HL-60 (cell line): ENCODE measurements at regions not wholly inside any gene's neighbourhood (a gene's known extent, or its start where the extent isn't known, plus 50 kb on each side); places are given as distances from the start of the nearest gene placed in this dataset.

ENCODE experiments used
- DNase-seq, 2 experiments: peaks; one replicate each; pipeline ENCODE4 v3.0.0-alpha.2; 2010 to 2020; ENCODE audit warnings: low read depth in 1 of 2, low spot score in 1 of 2
- H3K27ac ChIP-seq: fragments of 250-450 bp; sonication (Bioruptor Pico); replicated peaks from 2 replicates; pipeline ENCODE4 v1.5.1; 2020; ENCODE audit warnings: mild to moderate bottlenecking, moderate library complexity
- H3K27me3 ChIP-seq: fragments of 250-450 bp; sonication (Bioruptor Pico); 2 replicates; pipeline ENCODE4 v1.5.1; 2021; ENCODE audit warnings: mild to moderate bottlenecking, moderate library complexity; ENCODE audit not compliant: insufficient read depth, poor library complexity, severe bottlenecking
- H3K4me3 ChIP-seq: replicated peaks from 2 replicates; pipeline ENCODE4 v1.5.1; 2011; ENCODE audit warnings: mild to moderate bottlenecking, control low read depth, low read length; ENCODE audit not compliant: insufficient read depth
- CTCF ChIP-seq: IDR thresholded peaks from one replicate; pipeline ENCODE4 v1.5.1; 2011; ENCODE audit warnings: low read length, control low read depth, inconsistent platforms; ENCODE audit not compliant: insufficient read depth
- GABPA ChIP-seq: IDR thresholded peaks from 2 replicates; pipeline ENCODE4 v1.6.1; 2012; ENCODE audit warnings: low read depth
- POLR2AphosphoS5 ChIP-seq: IDR thresholded peaks from 2 replicates; pipeline ENCODE4 v1.6.1; 2012; ENCODE audit warnings: low read depth
- REST ChIP-seq: IDR thresholded peaks from 2 replicates; pipeline ENCODE4 v1.6.1; 2012; ENCODE audit warnings: low read depth; ENCODE audit not compliant: insufficient replicate concordance
- SPI1 ChIP-seq: IDR thresholded peaks from 2 replicates; pipeline ENCODE4 v1.6.1; 2012; ENCODE audit warnings: low read depth, mild to moderate bottlenecking, borderline replicate concordance

- Histone ChIP-seq H3K4me3 (no peak overlapping the region), H3K27me3 (peaks cover 4% of the 10 kb centered on the region), H3K27ac (no peak overlapping the region)
- no peak for TF ChIP-seq POLR2AphosphoS5
- no peak for TF ChIP-seq REST
- no peak for TF ChIP-seq CTCF
- TF ChIP-seq SPI1: no peak
- TF ChIP-seq GABPA: no peak
- no peak for DNase-seq
These were observed 167.6 kb upstream of the TMEM72 start for GRCh38 chr10:44743535-44743934.

- no peak for DNase-seq
- TF ChIP-seq POLR2AphosphoS5 (no peak), SPI1 (no peak), GABPA (no peak), REST (no peak), CTCF (no peak)
- Histone ChIP-seq H3K27ac (no peak overlapping the region), H3K27me3 (no peaks in the 10 kb centered on the region), H3K4me3 (no peak overlapping the region)
These were observed 165.2 kb upstream of the TMEM72 start for GRCh38 chr10:44745920-44746319.

- Histone ChIP-seq H3K27me3 (no peaks in the 10 kb centered on the region), H3K27ac (no peak overlapping the region), H3K4me3 (no peak overlapping the region)
- DNase-seq: no peak
- TF ChIP-seq GABPA (no peak), REST (no peak)
These were observed 163.5 kb upstream of the TMEM72 start for GRCh38 chr10:44747593-44748172.
